Lung (tissue), 11 donors: ENCODE measurements at regions not wholly inside any gene's neighbourhood (a gene's known extent, or its start where the extent isn't known, plus 50 kb on each side); places are given as distances from the start of the nearest gene placed in this dataset.

Experiments used
- ATAC-seq: fragments of 200-7000 bp; cut with Tn5 transposase; one replicate; pipeline ENCODE4 v1.9.1; 2020; ENCODE audit warnings: moderate number of reproducible peaks; ENCODE audit not compliant: insufficient read depth, low FRiP score
- DNase-seq, 3 donors: peaks; one replicate each; pipeline ENCODE4 v3.0.0-alpha.2; 2013 to 2017
- H3K27ac ChIP-seq, 2 donors: one replicate each; pipeline ENCODE4 v1.5.1; 2013; ENCODE audit warnings: mild to moderate bottlenecking in 2 of 2, moderate library complexity in 2 of 2, control low read depth in 1 of 2, inconsistent platforms in 1 of 2, low read depth in 1 of 2, low read length in 1 of 2
- H3K27me3 ChIP-seq, 3 donors: one replicate each; pipeline ENCODE4 v1.5.1; 2013; ENCODE audit warnings: low read length in 2 of 3; ENCODE audit not compliant: control insufficient read depth in 3 of 3, insufficient read depth in 3 of 3
- H3K36me3 ChIP-seq, 4 donors: one replicate each; pipeline ENCODE4 v1.5.1; 2013; ENCODE audit warnings: low read length in 4 of 4, mild to moderate bottlenecking in 1 of 4, moderate library complexity in 1 of 4; ENCODE audit not compliant: control insufficient read depth in 4 of 4, insufficient read depth in 4 of 4
- H3K4me1 ChIP-seq, 5 donors: one replicate each; pipeline ENCODE4 v1.5.1; 2013; ENCODE audit warnings: low read length in 5 of 5, mild to moderate bottlenecking in 2 of 5, moderate library complexity in 1 of 5; ENCODE audit not compliant: control insufficient read depth in 5 of 5, insufficient read depth in 5 of 5
- H3K4me3 ChIP-seq: one replicate; pipeline ENCODE4 v1.5.1; 2013; ENCODE audit warnings: mild to moderate bottlenecking, control low read depth, moderate library complexity
- H3K9ac ChIP-seq, 2 donors: one replicate each; pipeline ENCODE4 v1.5.1; 2013; ENCODE audit warnings: low read length in 2 of 2, control low read depth in 1 of 2; ENCODE audit not compliant: insufficient read depth in 1 of 2
- H3K9me3 ChIP-seq, 4 donors: one replicate each; pipeline ENCODE4 v1.5.1; 2013; ENCODE audit warnings: low read length in 3 of 4, mild to moderate bottlenecking in 1 of 4, moderate library complexity in 1 of 4; ENCODE audit not compliant: control insufficient read depth in 4 of 4, insufficient read depth in 3 of 4
- WGBS, 2 donors: extraction: QIAGEN DNeasy Blood & Tissue Kit; methylation state at CpG; one replicate each; pipeline ENCODE4 v1.1.7; 2013; 5-methylcytosine and 5-hydroxymethylcytosine counted together
- TF ChIP-seq, protein P1 (sequence below): IDR thresholded peaks from 2 replicates; pipeline ENCODE4 v1.5.1; 2012; ENCODE audit warnings: mild to moderate bottlenecking; ENCODE audit errors: control extremely low read depth, extremely low read depth
- donor health status: control.
- donor health status: control.
- donor health status: Bipolar disorder and iron deficiency.
- donor health status: healthy.
- donor health status: DM: yes; HTN: yes; CAD: no.

DNA sequence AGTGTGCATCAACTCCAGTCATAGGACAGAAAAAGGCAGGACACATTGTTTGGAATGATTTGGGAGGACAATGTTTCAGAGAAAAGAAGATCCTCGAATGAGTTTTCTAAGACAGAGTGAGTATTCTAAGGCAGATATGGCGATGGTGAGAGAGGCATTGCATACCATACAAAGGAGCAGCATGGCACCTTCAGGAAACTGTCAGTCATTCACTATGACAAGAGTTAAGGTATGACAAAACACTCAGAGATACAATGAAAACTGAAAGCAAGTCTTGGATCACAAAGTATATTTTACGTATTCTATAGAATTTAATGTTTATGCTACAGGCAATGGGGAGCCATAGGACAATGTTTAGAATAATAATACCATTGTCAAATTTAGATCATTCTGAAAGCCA is 337.4 kb upstream of the LYPLAL1 start:
- 88 to 93% methylated on average over 3 of the region's 3 CpGs for WGBS, 2 donors
- Histone ChIP-seq H3K4me1 (peaks cover 0 to 4% (median 0%) of the 10 kb centered on the region in 5 donors), H3K36me3 (no peaks in the 10 kb centered on the region), H3K9me3 (no peaks in the 10 kb centered on the region), H3K9ac (no peak overlapping the region), H3K27ac (no peak overlapping the region), H3K4me3 (no peak overlapping the region), H3K27me3 (no peaks in the 10 kb centered on the region)
- no peak for DNase-seq
- TF ChIP-seq, protein P1, sequence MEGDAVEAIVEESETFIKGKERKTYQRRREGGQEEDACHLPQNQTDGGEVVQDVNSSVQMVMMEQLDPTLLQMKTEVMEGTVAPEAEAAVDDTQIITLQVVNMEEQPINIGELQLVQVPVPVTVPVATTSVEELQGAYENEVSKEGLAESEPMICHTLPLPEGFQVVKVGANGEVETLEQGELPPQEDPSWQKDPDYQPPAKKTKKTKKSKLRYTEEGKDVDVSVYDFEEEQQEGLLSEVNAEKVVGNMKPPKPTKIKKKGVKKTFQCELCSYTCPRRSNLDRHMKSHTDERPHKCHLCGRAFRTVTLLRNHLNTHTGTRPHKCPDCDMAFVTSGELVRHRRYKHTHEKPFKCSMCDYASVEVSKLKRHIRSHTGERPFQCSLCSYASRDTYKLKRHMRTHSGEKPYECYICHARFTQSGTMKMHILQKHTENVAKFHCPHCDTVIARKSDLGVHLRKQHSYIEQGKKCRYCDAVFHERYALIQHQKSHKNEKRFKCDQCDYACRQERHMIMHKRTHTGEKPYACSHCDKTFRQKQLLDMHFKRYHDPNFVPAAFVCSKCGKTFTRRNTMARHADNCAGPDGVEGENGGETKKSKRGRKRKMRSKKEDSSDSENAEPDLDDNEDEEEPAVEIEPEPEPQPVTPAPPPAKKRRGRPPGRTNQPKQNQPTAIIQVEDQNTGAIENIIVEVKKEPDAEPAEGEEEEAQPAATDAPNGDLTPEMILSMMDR = no peak
- no peak for ATAC-seq

DNA sequence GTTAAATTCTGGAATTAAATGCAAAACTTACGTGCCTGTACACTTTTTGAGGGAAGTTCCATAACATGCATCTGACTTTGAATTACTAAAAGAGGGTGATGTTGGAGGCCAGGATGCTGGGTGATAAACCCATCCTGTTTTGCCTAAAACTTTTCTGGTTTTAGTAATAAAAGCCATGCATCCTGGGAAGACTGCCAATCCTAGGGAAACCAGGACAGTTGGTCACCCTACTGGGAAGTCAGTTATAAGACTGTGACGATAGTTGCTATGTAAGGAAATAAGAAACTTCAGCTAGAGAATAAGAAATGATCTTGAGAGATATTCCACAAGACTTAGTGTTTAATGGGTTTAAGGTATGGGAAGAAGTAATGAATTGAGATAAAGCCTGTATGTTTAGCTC is 336.6 kb upstream of the LYPLAL1 start:
- 92% methylated on average over 2 of the region's 2 CpGs for WGBS, 2 donors
- ATAC-seq (no peak), DNase-seq (no peak)
- no peaks in the 10 kb centered on the region for H3K9me3 ChIP-seq
- no peak overlapping the region for H3K9ac ChIP-seq
- no peak overlapping the region for H3K4me3 ChIP-seq
- no peak overlapping the region for H3K27ac ChIP-seq
- TF ChIP-seq, protein P1 = no peak
- H3K4me1 ChIP-seq = peaks cover 0 to 4% (median 0%) of the 10 kb centered on the region in 5 donors
- no peaks in the 10 kb centered on the region for H3K36me3 ChIP-seq
- H3K27me3 ChIP-seq = no peaks in the 10 kb centered on the region

DNA sequence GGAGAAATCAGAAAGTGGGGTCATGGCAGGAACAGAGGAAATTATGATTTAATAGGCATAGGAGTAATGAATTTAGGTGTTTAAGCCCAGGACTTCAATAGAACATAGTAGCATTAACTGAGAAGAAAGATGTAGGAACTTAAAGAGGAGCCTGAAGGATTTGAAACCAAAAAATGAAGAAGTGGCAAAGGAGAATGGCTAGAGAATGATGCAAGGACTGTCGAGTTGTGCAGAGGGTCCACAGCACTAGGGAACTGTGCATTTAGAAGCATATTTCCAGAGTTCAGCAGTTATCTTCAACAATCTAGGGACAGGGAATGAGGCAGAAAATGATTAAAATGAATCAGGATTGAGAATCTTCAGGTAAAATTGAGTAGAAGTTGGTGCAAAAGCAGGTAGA is 328.1 kb upstream of the LYPLAL1 start:
- Histone ChIP-seq H3K36me3 (no peaks in the 10 kb centered on the region), H3K4me1 (peaks cover 0 to 14% (median 0%) of the 10 kb centered on the region in 5 donors), H3K4me3 (no peak overlapping the region), H3K9me3 (no peaks in the 10 kb centered on the region), H3K27me3 (no peaks in the 10 kb centered on the region), H3K27ac (no peak overlapping the region), H3K9ac (no peak overlapping the region)
- DNase-seq (no peak), ATAC-seq (no peak)
- TF ChIP-seq, protein P1 = no peak
- WGBS, 2 donors = 70 to 75% methylated on average over 1 of the region's 1 CpG

- Histone ChIP-seq H3K36me3 (no peaks in the 10 kb centered on the region), H3K4me3 (no peak overlapping the region), H3K9ac (no peak overlapping the region), H3K27ac (no peak overlapping the region), H3K9me3 (no peaks in the 10 kb centered on the region), H3K27me3 (no peaks in the 10 kb centered on the region), H3K4me1 (peaks cover 0 to 14% (median 0%) of the 10 kb centered on the region in 5 donors)
- TF ChIP-seq, protein P1 = no peak
- 85 to 87% methylated on average over 4 of the region's 4 CpGs for WGBS, 2 donors
- DNase-seq (no peak), ATAC-seq (no peak)
Observed at GRCh38 chr1:218846181-218846580, 327.5 kb upstream of the LYPLAL1 start.
